AG10803 (cell line): ENCODE measurements at regions not wholly inside any gene's neighbourhood (a gene's known extent, or its start where the extent isn't known, plus 50 kb on each side); places are given as distances from the start of the nearest gene placed in this dataset.
"Not testable (repeated sequence)": the region's sequence is repeated elsewhere in the genome, so short reads cannot be mapped to it uniquely, and the experiment has no call there.

Experiments
- DNase-seq: peaks from one replicate; pipeline ENCODE4 v3.0.0; 2010; ENCODE audit warnings: low read depth
- H3K4me3 ChIP-seq: 2 replicates; pipeline ENCODE4 v1.5.1; 2011; ENCODE audit warnings: mild to moderate bottlenecking, low read length, control low read depth
- CTCF ChIP-seq: conservative IDR thresholded peaks from 2 replicates; pipeline ENCODE4 v1.5.1; 2011; ENCODE audit warnings: mild to moderate bottlenecking, low read length, control low read depth, inconsistent platforms

DNA sequence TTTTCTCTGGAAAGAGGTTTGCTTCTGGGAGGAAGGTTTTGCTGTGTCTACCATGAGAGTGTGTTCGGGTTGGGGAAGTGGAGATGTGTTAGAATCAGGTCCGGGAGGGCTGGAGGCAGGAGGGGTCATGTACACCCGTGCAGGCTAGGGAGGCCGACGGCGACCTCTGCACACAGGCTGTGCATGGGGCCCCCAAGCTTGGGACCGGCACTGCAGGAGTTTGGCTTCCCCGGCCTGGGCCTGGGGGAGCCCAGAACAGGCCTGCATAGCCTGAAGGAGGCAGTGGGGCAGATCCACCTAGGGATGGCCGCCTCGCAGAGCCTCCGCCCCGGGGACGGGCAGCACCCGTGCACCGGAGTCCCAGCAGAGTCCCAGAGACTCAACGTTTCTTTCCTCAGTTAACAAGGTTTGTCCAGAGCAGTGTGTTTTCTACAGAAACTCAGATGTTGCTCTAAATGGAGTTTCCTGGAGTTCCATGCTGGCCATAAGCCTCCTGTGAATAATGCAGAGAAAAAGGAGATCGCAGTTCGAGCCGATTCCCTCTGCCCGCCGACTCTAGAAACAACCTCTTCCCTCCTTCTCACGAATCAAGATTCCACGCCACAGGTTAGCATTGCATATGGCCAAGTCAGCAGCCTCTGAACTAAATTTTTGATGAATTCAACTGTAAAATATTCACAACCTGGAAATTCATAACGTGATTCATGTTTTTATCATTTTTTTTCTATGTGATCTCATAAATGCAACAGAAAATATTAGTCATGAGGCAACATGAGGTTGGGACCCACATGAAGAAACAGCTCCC is 427.3 kb downstream of the BRD1 start:
- TF ChIP-seq CTCF = no peak
- no peak overlapping the region for H3K4me3 ChIP-seq
- no peak for DNase-seq

- no peak for TF ChIP-seq CTCF
- DNase-seq = no peak
- no peak overlapping the region for H3K4me3 ChIP-seq
Measured at GRCh38 chr22:49398646-49399045, 429.0 kb downstream of the BRD1 start.

- no peak for TF ChIP-seq CTCF
- no peak for DNase-seq
- H3K4me3 ChIP-seq = no peak overlapping the region
Measured at GRCh38 chr22:49398115-49398514, 429.6 kb downstream of the BRD1 start.

DNA sequence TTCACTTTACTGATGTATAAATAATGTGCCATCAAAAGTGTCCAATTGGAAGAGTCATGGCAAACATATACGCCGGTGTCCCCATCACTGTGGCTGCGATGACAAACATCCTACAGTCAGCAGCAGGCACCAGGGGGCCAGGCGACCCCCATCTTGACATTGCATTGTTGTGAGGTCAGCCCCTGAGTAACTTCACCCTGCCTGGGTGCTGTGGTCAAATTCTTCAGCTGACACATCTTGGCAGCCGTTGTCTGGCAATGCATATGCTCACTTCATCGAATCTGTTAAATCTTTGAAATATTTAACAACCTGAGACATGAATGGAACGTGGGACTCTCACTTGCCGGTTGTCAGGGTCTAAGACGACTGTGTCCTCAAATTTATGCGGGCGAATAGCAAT is 430.9 kb downstream of the BRD1 start:
- DNase-seq = no peak
- TF ChIP-seq CTCF = no peak
- H3K4me3 ChIP-seq = no peak overlapping the region

DNA sequence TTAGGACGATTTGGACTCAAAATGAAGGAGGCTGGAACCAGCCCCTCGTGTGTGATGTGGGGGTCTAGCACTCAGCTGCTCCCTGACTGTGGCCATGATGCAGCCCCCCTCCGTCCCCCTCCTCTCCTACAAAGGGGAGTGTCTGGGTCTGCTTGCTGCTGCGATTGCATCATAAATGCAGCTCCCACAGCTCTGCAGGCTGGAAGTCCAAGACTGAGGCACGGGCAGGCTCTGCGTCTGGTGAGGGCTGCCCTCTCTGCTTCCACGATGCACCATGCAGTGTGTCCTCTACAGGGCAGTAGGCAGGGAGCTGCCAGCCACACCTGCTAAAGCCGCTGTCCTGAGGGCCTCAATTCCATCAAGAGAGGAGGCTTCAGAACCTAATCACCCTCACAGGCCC is 432.1 kb downstream of the BRD1 start:
- TF ChIP-seq CTCF = no peak
- H3K4me3 ChIP-seq = no peak overlapping the region
- DNase-seq = no peak

GRCh38 chr22:49395062-49395461 is 432.6 kb downstream of the BRD1 start:
- DNase-seq, H3K4me3 ChIP-seq: not testable (repeated sequence)

DNA sequence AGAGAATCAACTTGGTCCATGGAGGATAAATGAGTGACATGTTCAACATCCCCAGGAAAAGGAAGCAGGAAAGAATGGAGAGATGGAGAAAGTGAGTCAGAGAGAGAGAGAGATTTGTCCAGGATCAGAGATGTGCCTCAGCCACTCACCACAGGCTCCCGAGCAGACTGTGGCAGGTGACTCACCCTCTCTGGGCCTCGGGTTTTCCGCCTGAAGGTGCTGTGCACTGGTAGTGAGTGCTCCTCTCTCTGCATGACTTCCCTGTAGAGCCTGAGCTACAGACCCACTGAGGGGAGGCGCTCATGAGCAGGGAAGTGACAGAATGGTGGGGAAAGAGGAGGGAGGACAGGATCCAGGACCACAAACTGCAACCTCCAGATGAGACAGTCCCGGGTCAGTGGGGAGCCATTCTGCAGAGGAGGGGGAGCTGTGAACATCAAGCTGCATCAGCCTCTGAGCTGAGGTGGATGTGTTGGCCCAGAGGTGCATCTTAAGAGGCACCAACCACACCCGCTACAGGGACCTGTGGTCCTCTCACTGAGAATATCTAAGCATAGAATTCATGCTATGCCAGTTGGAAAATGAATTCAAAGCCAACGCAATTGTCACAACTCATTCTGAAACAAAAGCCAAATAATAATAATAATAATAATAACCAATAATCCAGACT is 433.4 kb downstream of the BRD1 start:
- no peak overlapping the region for H3K4me3 ChIP-seq
- no peak for TF ChIP-seq CTCF
- no peak for DNase-seq
